ENCODE measurements at regions not wholly inside any gene's neighbourhood (a gene's known extent, or its start where the extent isn't known, plus 50 kb on each side); places are given as distances from the start of the nearest gene placed in this dataset.

DNA sequence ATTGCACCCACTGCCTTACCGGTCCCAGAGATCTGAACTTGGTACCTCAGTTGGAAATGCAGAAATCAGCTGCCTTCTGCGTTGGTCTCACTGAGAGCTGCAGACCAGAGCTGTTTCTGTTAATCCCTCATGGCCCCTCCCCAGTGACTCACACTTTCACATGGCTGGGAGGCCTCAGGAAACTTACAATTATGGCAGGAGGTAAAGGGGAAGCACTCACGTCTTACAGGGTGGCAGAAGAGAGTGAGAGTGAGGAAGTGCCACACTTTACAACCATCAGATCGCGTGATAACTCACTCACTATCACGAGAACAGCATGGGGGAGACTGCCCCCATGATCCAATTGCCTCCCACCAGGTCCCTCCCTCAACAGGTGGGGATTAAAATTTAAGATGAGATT is 648.5 kb downstream of the MTRR start:
- TF ChIP-seq, protein P1, sequence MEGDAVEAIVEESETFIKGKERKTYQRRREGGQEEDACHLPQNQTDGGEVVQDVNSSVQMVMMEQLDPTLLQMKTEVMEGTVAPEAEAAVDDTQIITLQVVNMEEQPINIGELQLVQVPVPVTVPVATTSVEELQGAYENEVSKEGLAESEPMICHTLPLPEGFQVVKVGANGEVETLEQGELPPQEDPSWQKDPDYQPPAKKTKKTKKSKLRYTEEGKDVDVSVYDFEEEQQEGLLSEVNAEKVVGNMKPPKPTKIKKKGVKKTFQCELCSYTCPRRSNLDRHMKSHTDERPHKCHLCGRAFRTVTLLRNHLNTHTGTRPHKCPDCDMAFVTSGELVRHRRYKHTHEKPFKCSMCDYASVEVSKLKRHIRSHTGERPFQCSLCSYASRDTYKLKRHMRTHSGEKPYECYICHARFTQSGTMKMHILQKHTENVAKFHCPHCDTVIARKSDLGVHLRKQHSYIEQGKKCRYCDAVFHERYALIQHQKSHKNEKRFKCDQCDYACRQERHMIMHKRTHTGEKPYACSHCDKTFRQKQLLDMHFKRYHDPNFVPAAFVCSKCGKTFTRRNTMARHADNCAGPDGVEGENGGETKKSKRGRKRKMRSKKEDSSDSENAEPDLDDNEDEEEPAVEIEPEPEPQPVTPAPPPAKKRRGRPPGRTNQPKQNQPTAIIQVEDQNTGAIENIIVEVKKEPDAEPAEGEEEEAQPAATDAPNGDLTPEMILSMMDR (IDR thresholded peaks at IDR 0.05), result no peak
- TF ChIP-seq TP53 (CRISPR knock-in tag; IDR thresholded peaks at IDR 0.05), result no peak
- no peak for TF ChIP-seq CEBPB (IDR thresholded peaks at IDR 0.05)
- TF ChIP-seq, protein P2, sequence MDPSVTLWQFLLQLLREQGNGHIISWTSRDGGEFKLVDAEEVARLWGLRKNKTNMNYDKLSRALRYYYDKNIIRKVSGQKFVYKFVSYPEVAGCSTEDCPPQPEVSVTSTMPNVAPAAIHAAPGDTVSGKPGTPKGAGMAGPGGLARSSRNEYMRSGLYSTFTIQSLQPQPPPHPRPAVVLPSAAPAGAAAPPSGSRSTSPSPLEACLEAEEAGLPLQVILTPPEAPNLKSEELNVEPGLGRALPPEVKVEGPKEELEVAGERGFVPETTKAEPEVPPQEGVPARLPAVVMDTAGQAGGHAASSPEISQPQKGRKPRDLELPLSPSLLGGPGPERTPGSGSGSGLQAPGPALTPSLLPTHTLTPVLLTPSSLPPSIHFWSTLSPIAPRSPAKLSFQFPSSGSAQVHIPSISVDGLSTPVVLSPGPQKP (IDR thresholded peaks at IDR 0.05; ENCODE audit: low read depth, low read length), result no peak
- TF ChIP-seq, protein P3, sequence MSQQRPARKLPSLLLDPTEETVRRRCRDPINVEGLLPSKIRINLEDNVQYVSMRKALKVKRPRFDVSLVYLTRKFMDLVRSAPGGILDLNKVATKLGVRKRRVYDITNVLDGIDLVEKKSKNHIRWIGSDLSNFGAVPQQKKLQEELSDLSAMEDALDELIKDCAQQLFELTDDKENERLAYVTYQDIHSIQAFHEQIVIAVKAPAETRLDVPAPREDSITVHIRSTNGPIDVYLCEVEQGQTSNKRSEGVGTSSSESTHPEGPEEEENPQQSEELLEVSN (IDR thresholded peaks at IDR 0.05; ENCODE audit: borderline replicate concordance, low read depth), result no peak
- TF ChIP-seq HDAC2 (IDR thresholded peaks at IDR 0.05), result no peak
- TF ChIP-seq EP300 (IDR thresholded peaks at IDR 0.05), result no peak
